Activated CD8-positive, alpha-beta T cell treated with anti-CD3 and anti-CD28 coated beads, Interleukin-2, amount 10 ng/mL, durations not matched to agents 7 days and 5 days (primary cell): ENCODE measurements at regions not wholly inside any gene's neighbourhood (a gene's known extent, or its start where the extent isn't known, plus 50 kb on each side); places are given as distances from the start of the nearest gene placed in this dataset.
"Not testable (repeated sequence)": the region's sequence is repeated elsewhere in the genome, so short reads cannot be mapped to it uniquely, and the experiment has no call there.

ENCODE experiments used
- ATAC-seq: fragments of 150-1000 bp; cut with Tn5 transposase; one replicate; pipeline ENCODE4 v1.10.0; 2021; ENCODE audit warnings: moderate library complexity
- CTCF ChIA-PET: fragments of 350-600 bp; sonication (Branson Sonifier 250); formaldehyde crosslinking; loops from one replicate; lab custom pipeline; 2021; ENCODE audit warnings: antibody characterized with exemption; lab: Charles Lee
- POLR2A ChIA-PET: fragments of 350-600 bp; sonication (Branson Sonifier 250); formaldehyde crosslinking; loops from one replicate; lab custom pipeline; 2021; ENCODE audit warnings: antibody characterized with exemption; lab: Charles Lee
- DNase-seq: peaks from one replicate; pipeline ENCODE4 v3.0.0-alpha.2; 2020
- H3K27ac Mint-ChIP-seq: one replicate; pipeline ENCODE4 v1.8.0; 2021; ENCODE audit warnings: mild to moderate bottlenecking, mixed read lengths
- H3K27me3 Mint-ChIP-seq: one replicate; pipeline ENCODE4 v1.8.0; 2021; ENCODE audit warnings: low read depth, mixed read lengths
- H3K36me3 Mint-ChIP-seq: one replicate; pipeline ENCODE4 v1.8.0; 2021; ENCODE audit warnings: low read depth, mixed read lengths
- H3K4me1 Mint-ChIP-seq: one replicate; pipeline ENCODE4 v1.8.0; 2021; ENCODE audit warnings: low read depth, mixed read lengths
- H3K4me3 Mint-ChIP-seq: one replicate; pipeline ENCODE4 v1.8.0; 2021; ENCODE audit warnings: mild to moderate bottlenecking, mixed read lengths
- H3K9me3 Mint-ChIP-seq: one replicate; pipeline ENCODE4 v1.8.0; 2022; ENCODE audit warnings: mixed read lengths; ENCODE audit not compliant: insufficient read depth

- DNase-seq, H3K4me3 Mint-ChIP-seq, H3K36me3 Mint-ChIP-seq, H3K9me3 Mint-ChIP-seq, H3K27me3 Mint-ChIP-seq, H3K4me1 Mint-ChIP-seq, POLR2A ChIA-PET, ATAC-seq, H3K27ac Mint-ChIP-seq, CTCF ChIA-PET: not testable (repeated sequence)
Measured at GRCh38 chr9:66261576-66261975, 524.6 kb downstream of the FOXD4L4 start.

GRCh38 chr9:66263621-66264020 lies 526.7 kb downstream of the FOXD4L4 start:
- H3K36me3 Mint-ChIP-seq, H3K4me3 Mint-ChIP-seq, POLR2A ChIA-PET, DNase-seq, H3K9me3 Mint-ChIP-seq, ATAC-seq, H3K27ac Mint-ChIP-seq, H3K27me3 Mint-ChIP-seq, H3K4me1 Mint-ChIP-seq, CTCF ChIA-PET: not testable (repeated sequence)

GRCh38 chr9:66264786-66265185 lies 527.8 kb downstream of the FOXD4L4 start:
- H3K9me3 Mint-ChIP-seq, H3K27ac Mint-ChIP-seq, H3K4me3 Mint-ChIP-seq, H3K27me3 Mint-ChIP-seq, ATAC-seq, CTCF ChIA-PET, POLR2A ChIA-PET, DNase-seq, H3K4me1 Mint-ChIP-seq, H3K36me3 Mint-ChIP-seq: not testable (repeated sequence)

- CTCF ChIA-PET, H3K9me3 Mint-ChIP-seq, H3K4me3 Mint-ChIP-seq, ATAC-seq, DNase-seq, POLR2A ChIA-PET, H3K4me1 Mint-ChIP-seq, H3K27ac Mint-ChIP-seq, H3K36me3 Mint-ChIP-seq, H3K27me3 Mint-ChIP-seq: not testable (repeated sequence)
Measured at GRCh38 chr9:66266202-66266601, 529.3 kb downstream of the FOXD4L4 start.

GRCh38 chr9:66266856-66267430 lies 530.0 kb downstream of the FOXD4L4 start:
- H3K4me3 Mint-ChIP-seq, ATAC-seq, POLR2A ChIA-PET, DNase-seq, H3K9me3 Mint-ChIP-seq, H3K36me3 Mint-ChIP-seq, H3K27ac Mint-ChIP-seq, CTCF ChIA-PET, H3K27me3 Mint-ChIP-seq, H3K4me1 Mint-ChIP-seq: not testable (repeated sequence)

GRCh38 chr9:66267684-66268083 lies 530.7 kb downstream of the FOXD4L4 start:
- H3K4me3 Mint-ChIP-seq, POLR2A ChIA-PET, H3K36me3 Mint-ChIP-seq, H3K27me3 Mint-ChIP-seq, DNase-seq, H3K27ac Mint-ChIP-seq, H3K4me1 Mint-ChIP-seq, H3K9me3 Mint-ChIP-seq, CTCF ChIA-PET: not testable (repeated sequence)
- ATAC-seq = peak; percentile 60

- not testable (repeated sequence) for DNase-seq, H3K36me3 Mint-ChIP-seq, H3K4me3 Mint-ChIP-seq
Measured at GRCh38 chr9:66269024-66269423, 532.1 kb downstream of the FOXD4L4 start.

GRCh38 chr9:66269783-66270182 lies 532.8 kb downstream of the FOXD4L4 start:
- peak; percentile 61 for DNase-seq
- CTCF ChIA-PET, H3K27me3 Mint-ChIP-seq, H3K36me3 Mint-ChIP-seq, H3K4me1 Mint-ChIP-seq, H3K9me3 Mint-ChIP-seq, POLR2A ChIA-PET: not testable (repeated sequence)
- peak; percentile 27 for ATAC-seq
- Mint-ChIP-seq H3K4me3 (peak overlapping the region; percentile 90), H3K27ac (peak overlapping the region; percentile 96)

More at GRCh38 chr9:66269024-66269423, 532.1 kb downstream of the FOXD4L4 start:
- H3K27ac Mint-ChIP-seq, H3K4me1 Mint-ChIP-seq, H3K9me3 Mint-ChIP-seq, POLR2A ChIA-PET, H3K27me3 Mint-ChIP-seq, ATAC-seq, CTCF ChIA-PET: not testable (repeated sequence)

- H3K36me3 Mint-ChIP-seq, H3K4me3 Mint-ChIP-seq, ATAC-seq, POLR2A ChIA-PET, H3K9me3 Mint-ChIP-seq, H3K27ac Mint-ChIP-seq, DNase-seq, H3K4me1 Mint-ChIP-seq, H3K27me3 Mint-ChIP-seq, CTCF ChIA-PET: not testable (repeated sequence)
Measured at GRCh38 chr9:66278809-66279208, 541.9 kb downstream of the FOXD4L4 start.
